CD4-positive, CD25-positive, alpha-beta regulatory T cell (primary cell): ENCODE measurements at regions not wholly inside any gene's neighbourhood (a gene's known extent, or its start where the extent isn't known, plus 50 kb on each side); places are given as distances from the start of the nearest gene placed in this dataset.
A peak's percentile ranks its signal among the peaks of the same experiment; 100 is the strongest.

ENCODE experiments used
- ATAC-seq, 2 donors: fragments of 150-1000 bp; cut with Tn5 transposase; one replicate each; pipeline ENCODE4 v1.10.0; 2021; ENCODE audit warnings: low read depth in 2 of 2, moderate number of reproducible peaks in 2 of 2, moderate library complexity in 1 of 2
- DNase-seq, 3 donors: peaks; one replicate each; pipeline versions ENCODE4 v3.0.0 to v3.0.0-alpha.2; 2012 to 2022; ENCODE audit warnings: mixed read lengths in 1 of 3
- H3K27ac ChIP-seq: one replicate; pipeline ENCODE4 v1.7.0; 2013; ENCODE audit warnings: mild to moderate bottlenecking, low read length; ENCODE audit not compliant: insufficient read depth, poor library complexity, severe bottlenecking
- H3K27me3 ChIP-seq: one replicate; pipeline ENCODE4 v1.7.0; 2013; ENCODE audit warnings: low read length; ENCODE audit not compliant: control insufficient read depth, insufficient read depth
- H3K36me3 ChIP-seq: one replicate; pipeline ENCODE4 v1.7.0; 2013; ENCODE audit warnings: mild to moderate bottlenecking, low read length, moderate library complexity; ENCODE audit not compliant: control insufficient read depth, insufficient read depth
- H3K4me1 ChIP-seq: 2 replicates; pipeline ENCODE4 v1.7.0; 2013; ENCODE audit warnings: mild to moderate bottlenecking, low read length; ENCODE audit not compliant: insufficient read depth, control insufficient read depth, poor library complexity, severe bottlenecking
- H3K4me3 ChIP-seq: one replicate; pipeline ENCODE4 v1.7.0; 2013; ENCODE audit warnings: low read depth, mild to moderate bottlenecking, low read length, moderate library complexity
- H3K9me3 ChIP-seq, 2 experiments: 1 replicate in 1 of 2; 2 replicates in 1 of 2; pipeline ENCODE4 v1.7.0; 2013; ENCODE audit warnings: low read length in 2 of 2, mild to moderate bottlenecking in 1 of 2, moderate library complexity in 1 of 2; ENCODE audit not compliant: control insufficient read depth in 2 of 2
- H3K27ac Mint-ChIP-seq, 3 donors: one replicate each; pipeline ENCODE4 v1.8.0; 2020 to 2022; ENCODE audit warnings: mild to moderate bottlenecking in 3 of 3, mixed read lengths in 3 of 3, moderate library complexity in 2 of 3
- H3K27me3 Mint-ChIP-seq: one replicate; pipeline ENCODE4 v1.8.0; 2022; ENCODE audit warnings: mild to moderate bottlenecking, mixed read lengths
- H3K36me3 Mint-ChIP-seq: one replicate; pipeline ENCODE4 v1.8.0; 2020; ENCODE audit warnings: mixed read lengths
- H3K4me1 Mint-ChIP-seq, 4 donors: one replicate each; pipeline ENCODE4 v1.8.0; 2020 to 2022; ENCODE audit warnings: mixed read lengths in 4 of 4, mild to moderate bottlenecking in 1 of 4
- H3K4me3 Mint-ChIP-seq, 4 donors: one replicate each; pipeline ENCODE4 v1.8.0; 2020 to 2022; ENCODE audit warnings: mild to moderate bottlenecking in 4 of 4, mixed read lengths in 4 of 4, moderate library complexity in 3 of 4
- H3K9me3 Mint-ChIP-seq, 7 donors: one replicate each; pipeline ENCODE4 v1.8.0; 2020 to 2022; ENCODE audit warnings: mixed read lengths in 7 of 7, mild to moderate bottlenecking in 3 of 7, moderate library complexity in 2 of 7

- H3K4me1 Mint-ChIP-seq = no peaks in the 10 kb centered on the region
- Histone ChIP-seq H3K27me3 (peaks cover 2% of the 10 kb centered on the region), H3K36me3 (no peaks in the 10 kb centered on the region), H3K9me3 (no peaks in the 10 kb centered on the region), H3K27ac (no peak overlapping the region), H3K4me3 (no peak overlapping the region), H3K4me1 (no peaks in the 10 kb centered on the region)
- no peaks in the 10 kb centered on the region for H3K9me3 Mint-ChIP-seq
- DNase-seq (no peak), ATAC-seq (no peak)
- no peaks in the 10 kb centered on the region for H3K36me3 Mint-ChIP-seq
- peaks cover 4% of the 10 kb centered on the region for H3K27me3 Mint-ChIP-seq
- H3K4me3 Mint-ChIP-seq = no peak overlapping the region
- H3K27ac Mint-ChIP-seq = no peak overlapping the region
Observed at GRCh38 chr17:33858121-33858520, 397.0 kb upstream of the CCL2 start.

- ATAC-seq = no peak
- peaks cover 9% of the 10 kb centered on the region for H3K27me3 Mint-ChIP-seq
- no peaks in the 10 kb centered on the region for H3K9me3 Mint-ChIP-seq
- no peaks in the 10 kb centered on the region for H3K4me1 ChIP-seq
- no peak overlapping the region for H3K27ac ChIP-seq
- H3K4me3 Mint-ChIP-seq = no peak overlapping the region
- no peak overlapping the region for H3K27ac Mint-ChIP-seq
- no peaks in the 10 kb centered on the region for H3K36me3 ChIP-seq
- H3K4me3 ChIP-seq = no peak overlapping the region
- H3K9me3 ChIP-seq = no peaks in the 10 kb centered on the region
- no peaks in the 10 kb centered on the region for H3K4me1 Mint-ChIP-seq
- H3K36me3 Mint-ChIP-seq = no peaks in the 10 kb centered on the region
- peaks cover 2% of the 10 kb centered on the region for H3K27me3 ChIP-seq
- no peak for DNase-seq
Observed at GRCh38 chr17:33858682-33859081, 396.4 kb upstream of the CCL2 start.

GRCh38 chr17:33862772-33863602 lies 392.1 kb upstream of the CCL2 start:
- Histone ChIP-seq H3K4me1 (no peaks in the 10 kb centered on the region), H3K27me3 (peaks cover 2% of the 10 kb centered on the region), H3K36me3 (no peaks in the 10 kb centered on the region), H3K9me3 (no peaks in the 10 kb centered on the region), H3K27ac (no peak overlapping the region), H3K4me3 (no peak overlapping the region)
- Mint-ChIP-seq H3K9me3 (peaks cover 0 to 4% (median 0%) of the 10 kb centered on the region in 7 donors), H3K27me3 (peaks cover 10% of the 10 kb centered on the region), H3K4me1 (no peaks in the 10 kb centered on the region), H3K27ac (no peak overlapping the region), H3K36me3 (no peaks in the 10 kb centered on the region), H3K4me3 (no peak overlapping the region)
- ATAC-seq (no peak), DNase-seq (no peak)

- Histone ChIP-seq H3K9me3 (no peaks in the 10 kb centered on the region), H3K4me3 (no peak overlapping the region), H3K27ac (no peak overlapping the region), H3K4me1 (no peaks in the 10 kb centered on the region), H3K27me3 (peaks cover 2% of the 10 kb centered on the region), H3K36me3 (no peaks in the 10 kb centered on the region)
- Mint-ChIP-seq H3K9me3 (peaks cover 0 to 4% (median 0%) of the 10 kb centered on the region in 7 donors), H3K4me1 (no peaks in the 10 kb centered on the region), H3K36me3 (no peaks in the 10 kb centered on the region), H3K27me3 (peaks cover 10% of the 10 kb centered on the region), H3K27ac (no peak overlapping the region), H3K4me3 (no peak overlapping the region)
- DNase-seq (no peak), ATAC-seq (no peak)
Observed at GRCh38 chr17:33864758-33865229, 390.3 kb upstream of the CCL2 start.

- no peaks in the 10 kb centered on the region for H3K27me3 ChIP-seq
- no peaks in the 10 kb centered on the region for H3K4me1 ChIP-seq
- H3K27me3 Mint-ChIP-seq = peaks cover 17% of the 10 kb centered on the region
- no peaks in the 10 kb centered on the region for H3K36me3 Mint-ChIP-seq
- no peak for DNase-seq
- H3K4me3 ChIP-seq = no peak overlapping the region
- no peaks in the 10 kb centered on the region for H3K36me3 ChIP-seq
- no peak overlapping the region for H3K27ac Mint-ChIP-seq
- H3K4me3 Mint-ChIP-seq = no peak overlapping the region
- no peak for ATAC-seq
- H3K9me3 Mint-ChIP-seq = peaks cover 0 to 6% (median 0%) of the 10 kb centered on the region in 7 donors
- no peaks in the 10 kb centered on the region for H3K9me3 ChIP-seq
- no peak overlapping the region for H3K27ac ChIP-seq
- H3K4me1 Mint-ChIP-seq = no peaks in the 10 kb centered on the region
Observed at GRCh38 chr17:33868899-33869298, 386.2 kb upstream of the CCL2 start.

- H3K36me3 ChIP-seq = no peaks in the 10 kb centered on the region
- no peak overlapping the region for H3K27ac ChIP-seq
- peaks cover 0 to 3% (median 0%) of the 10 kb centered on the region in 7 donors for H3K9me3 Mint-ChIP-seq
- no peak overlapping the region for H3K27ac Mint-ChIP-seq
- peaks cover 12% of the 10 kb centered on the region for H3K27me3 Mint-ChIP-seq
- no peaks in the 10 kb centered on the region for H3K9me3 ChIP-seq
- no peak for DNase-seq
- no peak overlapping the region for H3K4me3 ChIP-seq
- no peak overlapping the region for H3K4me3 Mint-ChIP-seq
- H3K36me3 Mint-ChIP-seq = no peaks in the 10 kb centered on the region
- no peaks in the 10 kb centered on the region for H3K4me1 ChIP-seq
- H3K27me3 ChIP-seq = no peaks in the 10 kb centered on the region
- ATAC-seq = no peak
- no peaks in the 10 kb centered on the region for H3K4me1 Mint-ChIP-seq
Observed at GRCh38 chr17:33870936-33871335, 384.1 kb upstream of the CCL2 start.

GRCh38 chr17:33871720-33872540 lies 383.2 kb upstream of the CCL2 start:
- H3K9me3 ChIP-seq = no peaks in the 10 kb centered on the region
- no peaks in the 10 kb centered on the region for H3K36me3 ChIP-seq
- no peaks in the 10 kb centered on the region for H3K36me3 Mint-ChIP-seq
- no peak overlapping the region for H3K27ac ChIP-seq
- H3K9me3 Mint-ChIP-seq = peaks cover 0 to 3% (median 0%) of the 10 kb centered on the region in 7 donors
- H3K4me1 Mint-ChIP-seq = no peaks in the 10 kb centered on the region
- H3K27me3 Mint-ChIP-seq = peaks cover 12% of the 10 kb centered on the region
- no peak for DNase-seq
- H3K4me3 Mint-ChIP-seq = no peak overlapping the region
- no peaks in the 10 kb centered on the region for H3K4me1 ChIP-seq
- H3K4me3 ChIP-seq = no peak overlapping the region
- ATAC-seq = no peak
- H3K27ac Mint-ChIP-seq = peak overlapping the region in 1 of 3 donors; percentile 35
- no peaks in the 10 kb centered on the region for H3K27me3 ChIP-seq
